HG02938 (cell line): ENCODE measurements at regions not wholly inside any gene's neighbourhood (a gene's known extent, or its start where the extent isn't known, plus 50 kb on each side); places are given as distances from the start of the nearest gene placed in this dataset.
"Not testable (repeated sequence)": the region's sequence is repeated elsewhere in the genome, so short reads cannot be mapped to it uniquely, and the experiment has no call there.

Source experiments
- ATAC-seq: cut with Tn5 transposase; IDR thresholded peaks from one replicate; pipeline ENCODE4 v1.9.1; 2021; ENCODE audit warnings: mild to moderate bottlenecking, moderate library complexity; ENCODE audit not compliant: unreplicated experiment

- ATAC-seq = not testable (repeated sequence)
These were observed 354.6 kb downstream of the SMOC2 start for GRCh38 chr6:168795611-168796010.

- ATAC-seq = no peak
These were observed 353.5 kb downstream of the SMOC2 start for GRCh38 chr6:168794491-168794890.

- ATAC-seq = no peak
These were observed 352.7 kb downstream of the SMOC2 start for GRCh38 chr6:168793649-168794048.

- ATAC-seq = no peak
These were observed 350.9 kb downstream of the SMOC2 start for GRCh38 chr6:168791917-168792316.

GRCh38 chr6:168789699-168790098 is 348.7 kb downstream of the SMOC2 start:
- ATAC-seq = no peak

GRCh38 chr6:168785720-168786511 is 344.9 kb downstream of the SMOC2 start:
- no peak for ATAC-seq

GRCh38 chr6:168784426-168784825 is 343.4 kb downstream of the SMOC2 start:
- ATAC-seq = no peak

GRCh38 chr6:168783720-168784119 is 342.7 kb downstream of the SMOC2 start:
- ATAC-seq = no peak

- no peak for ATAC-seq
These were observed 341.3 kb downstream of the SMOC2 start for GRCh38 chr6:168782187-168782751.

- ATAC-seq = no peak
These were observed 337.2 kb downstream of the SMOC2 start for GRCh38 chr6:168778201-168778600.

GRCh38 chr6:168774381-168774780 is 333.4 kb downstream of the SMOC2 start:
- ATAC-seq = no peak

GRCh38 chr6:168773788-168774187 is 332.8 kb downstream of the SMOC2 start:
- no peak for ATAC-seq

GRCh38 chr6:168765752-168766151 is 324.8 kb downstream of the SMOC2 start:
- no peak for ATAC-seq

GRCh38 chr6:168756009-168756634 is 315.1 kb downstream of the SMOC2 start:
- no peak for ATAC-seq

GRCh38 chr6:168746643-168747042 is 305.7 kb downstream of the SMOC2 start:
- no peak for ATAC-seq

- no peak for ATAC-seq
These were observed 305.0 kb downstream of the SMOC2 start for GRCh38 chr6:168746013-168746412.

GRCh38 chr6:168744861-168745260 is 303.9 kb downstream of the SMOC2 start:
- ATAC-seq = no peak

GRCh38 chr6:168741942-168742782 is 301.2 kb downstream of the SMOC2 start:
- no peak for ATAC-seq

GRCh38 chr6:168741305-168741704 is 300.3 kb downstream of the SMOC2 start:
- ATAC-seq = no peak

- ATAC-seq = no peak
These were observed 298.4 kb downstream of the SMOC2 start for GRCh38 chr6:168739381-168739780.

GRCh38 chr6:168737481-168737880 is 296.5 kb downstream of the SMOC2 start:
- no peak for ATAC-seq
